ENCODE measurements at regions not wholly inside any gene's neighbourhood (a gene's known extent, or its start where the extent isn't known, plus 50 kb on each side); places are given as distances from the start of the nearest gene placed in this dataset.
A peak's percentile ranks its signal among the peaks of the same experiment; 100 is the strongest.
"Not testable (repeated sequence)": the region's sequence is repeated elsewhere in the genome, so short reads cannot be mapped to it uniquely, and the experiment has no call there.

- DNase-seq (ENCODE audit: low read depth in 3 of 3): not testable (repeated sequence)
Observed at GRCh38 chr9:61817127-61817705, 627.4 kb downstream of the SPATA31A7 start.

GRCh38 chr9:61853624-61854259 is 663.9 kb downstream of the SPATA31A7 start:
- DNase-seq (ENCODE audit: low read depth in 3 of 3): peak; percentile 76 to 89 (median 81)

DNA sequence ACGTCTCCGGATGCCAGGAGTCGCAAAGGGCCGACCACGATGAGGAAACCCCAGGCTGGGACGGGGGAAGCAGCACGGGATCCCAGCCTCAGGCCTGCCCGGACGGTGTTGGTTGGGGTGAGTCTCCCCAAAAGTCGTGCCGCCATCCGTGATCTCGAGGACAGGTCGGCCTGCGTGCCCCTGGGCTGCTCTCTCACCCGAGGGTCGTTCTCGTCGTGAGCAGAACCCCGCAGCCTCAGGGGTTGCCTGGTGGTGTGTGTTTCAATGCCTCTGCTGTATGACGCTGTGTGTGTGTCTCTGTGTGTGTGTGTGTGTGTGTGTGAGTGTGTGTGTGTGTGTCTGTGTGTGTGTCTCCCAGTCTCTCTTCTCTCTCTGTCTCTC is 664.4 kb downstream of the SPATA31A7 start:
- DNase-seq (ENCODE audit: low read depth in 3 of 3): not testable (repeated sequence)

GRCh38 chr9:61856283-61856682 is 666.4 kb downstream of the SPATA31A7 start:
- not testable (repeated sequence) for DNase-seq (ENCODE audit: low read depth in 3 of 3)

- not testable (repeated sequence) for DNase-seq (ENCODE audit: low read depth in 3 of 3)
Observed at GRCh38 chr9:61856858-61857453, 667.1 kb downstream of the SPATA31A7 start.

DNA sequence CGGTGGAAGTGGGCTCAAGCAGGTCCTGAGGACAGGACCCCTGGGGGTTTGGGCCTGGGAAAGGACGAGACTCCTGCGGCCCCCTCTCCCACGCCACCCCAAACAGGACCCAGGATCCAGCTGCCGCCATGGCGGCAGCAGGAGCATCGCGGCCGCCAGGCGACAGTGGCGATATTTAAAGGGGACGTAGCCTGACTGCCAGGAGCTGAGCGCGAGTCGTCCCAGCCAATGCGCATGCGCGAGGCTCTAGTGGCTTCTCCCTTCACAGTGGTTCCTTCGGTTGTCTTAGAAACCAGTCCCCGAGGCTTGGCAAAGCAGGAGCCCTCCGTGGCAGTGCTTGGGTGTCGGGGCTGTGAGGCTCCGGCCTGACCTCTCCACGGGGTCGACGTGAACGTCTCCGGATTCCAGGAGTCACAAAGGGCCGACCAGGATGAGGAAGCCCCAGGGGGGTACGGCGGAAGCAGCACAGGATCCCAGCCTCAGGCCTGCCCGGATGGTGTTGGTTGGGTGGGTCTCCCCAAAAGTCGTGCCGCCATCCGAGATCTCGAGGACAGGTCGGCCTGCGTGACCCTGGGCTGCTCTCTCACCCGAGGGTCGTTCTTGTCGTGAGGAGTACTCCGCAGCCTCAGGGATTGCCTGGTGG is 668.0 kb downstream of the SPATA31A7 start:
- DNase-seq (ENCODE audit: low read depth in 3 of 3): not testable (repeated sequence)

DNA sequence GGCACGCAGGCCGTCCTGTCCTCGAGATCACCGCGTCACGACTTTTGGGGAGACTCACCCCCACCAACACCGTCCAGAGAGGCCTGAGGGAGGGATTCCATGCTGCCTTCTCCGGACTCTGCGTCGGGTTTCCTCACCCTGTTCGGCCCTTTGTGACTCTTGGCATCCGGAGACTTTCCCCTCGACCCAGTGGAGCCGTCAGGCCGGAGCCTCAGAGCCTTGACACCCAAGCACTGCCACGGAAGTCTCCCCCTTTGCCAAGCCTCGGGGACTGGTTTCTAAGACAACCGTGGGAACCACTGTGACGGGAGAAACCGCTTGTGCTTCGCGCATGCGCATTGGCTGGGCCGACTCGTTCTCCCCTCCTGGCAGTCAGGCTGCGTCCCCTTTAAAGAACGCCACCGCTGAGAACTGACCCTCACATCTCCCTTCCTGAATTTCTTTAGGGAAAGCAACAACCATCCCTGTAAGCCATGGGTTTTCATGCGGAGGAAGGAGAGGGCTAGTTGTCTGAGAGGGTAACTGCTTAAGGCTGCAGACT is 672.7 kb downstream of the SPATA31A7 start:
- peak; percentile 31 to 53 (median 47) for DNase-seq (ENCODE audit: low read depth in 3 of 3)

GRCh38 chr9:61864463-61864862 is 674.6 kb downstream of the SPATA31A7 start:
- not testable (repeated sequence) for DNase-seq (ENCODE audit: low read depth in 3 of 3)

DNA sequence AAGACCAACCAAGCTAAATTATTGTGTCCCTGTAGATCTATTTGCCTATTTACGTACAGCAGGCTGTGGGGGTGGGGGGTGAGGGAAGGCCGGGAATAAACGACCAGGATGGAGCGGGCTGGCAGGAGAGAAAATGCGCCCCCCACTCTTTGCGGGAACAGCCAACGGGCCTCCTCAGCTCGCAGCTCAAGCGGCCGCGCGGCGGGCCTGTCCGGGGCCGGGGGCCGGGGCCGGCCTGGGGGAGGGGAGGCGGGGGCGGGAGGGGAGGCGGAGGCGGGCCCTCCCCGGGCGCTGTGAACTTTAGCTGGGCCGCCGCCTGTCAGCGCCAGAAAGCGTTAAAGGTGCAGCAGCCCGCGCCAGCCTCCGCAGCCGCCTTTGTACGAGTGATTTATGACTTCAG is 679.1 kb downstream of the SPATA31A7 start:
- not testable (repeated sequence) for DNase-seq (ENCODE audit: low read depth in 3 of 3)

- DNase-seq (ENCODE audit: low read depth in 3 of 3): not testable (repeated sequence)
Observed at GRCh38 chr9:61872329-61872728, 682.5 kb downstream of the SPATA31A7 start.
